Activated T-cell treated with anti-CD3 and anti-CD28 coated beads, Interleukin-2, amount 50 U/mL, for 72 hours (primary cell): ENCODE measurements at regions not wholly inside any gene's neighbourhood (a gene's known extent, or its start where the extent isn't known, plus 50 kb on each side); places are given as distances from the start of the nearest gene placed in this dataset.

Experiments
- ATAC-seq, 2 donors: fragments of 150-1000 bp; cut with Tn5 transposase; replicated peaks in 1 of 2; 2 replicates each; pipeline ENCODE4 v1.10.0; 2021; ENCODE audit warnings: moderate library complexity in 2 of 2, mild to moderate bottlenecking in 1 of 2
- DNase-seq, 2 donors: peaks; one replicate each; pipeline ENCODE4 v3.0.0; 2021 to 2022; ENCODE audit warnings: mixed read lengths in 1 of 2
- H3K27ac Mint-ChIP-seq: one replicate; pipeline ENCODE4 v1.8.0; 2022; ENCODE audit warnings: mild to moderate bottlenecking, moderate library complexity, mixed read lengths
- H3K27me3 Mint-ChIP-seq: one replicate; pipeline ENCODE4 v1.8.0; 2022; ENCODE audit warnings: low read depth, mixed read lengths
- H3K36me3 Mint-ChIP-seq, 2 donors: one replicate each; pipeline ENCODE4 v1.8.0; 2022; ENCODE audit warnings: mixed read lengths in 2 of 2, mild to moderate bottlenecking in 1 of 2; ENCODE audit not compliant: insufficient read depth in 2 of 2
- H3K4me1 Mint-ChIP-seq: one replicate; pipeline ENCODE4 v1.8.0; 2022; ENCODE audit warnings: low read depth, mixed read lengths
- H3K4me3 Mint-ChIP-seq, 2 donors: one replicate each; pipeline ENCODE4 v1.8.0; 2022; ENCODE audit warnings: mild to moderate bottlenecking in 2 of 2, mixed read lengths in 2 of 2, moderate library complexity in 2 of 2
- H3K9me3 Mint-ChIP-seq, 2 donors: one replicate each; pipeline ENCODE4 v1.8.0; 2022; ENCODE audit warnings: mixed read lengths in 2 of 2

DNA sequence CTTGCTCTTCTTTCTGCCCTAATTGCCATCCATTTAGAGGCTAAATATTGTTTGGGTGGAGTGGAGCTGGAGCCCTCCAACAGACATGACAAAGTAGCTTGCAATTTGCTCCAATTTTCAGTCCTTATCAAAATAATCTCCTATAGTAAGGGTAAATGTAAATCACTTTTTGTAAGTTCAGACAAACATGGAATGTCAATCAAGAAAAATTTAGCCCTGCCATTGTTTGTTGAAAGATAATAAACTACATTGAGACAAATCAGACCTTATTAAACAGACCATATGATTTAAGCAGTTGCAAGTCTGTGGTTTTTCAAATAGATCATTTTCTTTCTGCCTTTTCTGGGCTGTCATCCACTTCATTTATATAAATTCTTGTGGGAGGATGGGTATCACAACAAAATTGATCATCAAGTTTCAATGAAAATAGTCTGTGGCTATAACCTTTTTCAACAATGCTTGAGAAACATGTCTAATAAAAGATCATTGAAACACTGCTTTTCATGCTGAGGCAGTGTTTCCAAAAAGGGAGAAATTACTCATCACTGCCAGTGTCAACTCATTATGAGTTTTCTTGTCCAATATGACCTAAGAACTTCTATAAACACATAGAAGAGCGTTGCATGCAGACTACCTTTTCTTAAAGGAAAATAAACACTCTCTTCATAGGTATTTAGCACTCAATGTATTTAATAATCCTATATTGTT is 1152.0 kb upstream of the B3GALT2 start:
- no peaks in the 10 kb centered on the region for H3K9me3 Mint-ChIP-seq
- ATAC-seq (peak; percentile 87 to 88), DNase-seq (peak; percentile 12 to 34)
- no peaks in the 10 kb centered on the region for H3K27me3 Mint-ChIP-seq
- peak overlapping the region; percentile 82 for H3K27ac Mint-ChIP-seq
- peak overlapping the region; percentile 7 to 66 for H3K4me3 Mint-ChIP-seq
- H3K4me1 Mint-ChIP-seq: peaks cover 18% of the 10 kb centered on the region
- no peaks in the 10 kb centered on the region for H3K36me3 Mint-ChIP-seq

DNA sequence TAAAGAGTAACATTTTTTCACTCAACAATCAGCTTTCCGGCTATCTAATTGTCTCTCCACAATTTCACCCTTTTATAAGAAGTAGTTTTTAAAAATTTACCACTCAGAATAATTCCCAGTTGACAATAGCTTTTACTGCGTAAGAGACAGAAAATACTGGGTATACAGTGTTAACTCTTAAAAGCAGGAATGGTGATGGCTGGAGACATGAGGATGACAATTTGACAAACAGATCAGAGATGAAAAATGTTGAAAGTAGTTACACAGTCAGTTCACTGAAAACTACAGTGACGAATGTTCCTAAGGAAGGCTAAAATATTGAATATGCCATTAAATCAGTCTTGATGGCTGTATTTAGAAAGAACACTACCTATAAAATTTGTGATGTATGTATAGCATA is 1146.8 kb upstream of the B3GALT2 start:
- H3K4me1 Mint-ChIP-seq: peaks cover 4% of the 10 kb centered on the region
- DNase-seq (no peak), ATAC-seq (no peak)
- no peaks in the 10 kb centered on the region for H3K36me3 Mint-ChIP-seq
- H3K27ac Mint-ChIP-seq: no peak overlapping the region
- H3K9me3 Mint-ChIP-seq: no peaks in the 10 kb centered on the region
- no peaks in the 10 kb centered on the region for H3K27me3 Mint-ChIP-seq
- no peak overlapping the region for H3K4me3 Mint-ChIP-seq

DNA sequence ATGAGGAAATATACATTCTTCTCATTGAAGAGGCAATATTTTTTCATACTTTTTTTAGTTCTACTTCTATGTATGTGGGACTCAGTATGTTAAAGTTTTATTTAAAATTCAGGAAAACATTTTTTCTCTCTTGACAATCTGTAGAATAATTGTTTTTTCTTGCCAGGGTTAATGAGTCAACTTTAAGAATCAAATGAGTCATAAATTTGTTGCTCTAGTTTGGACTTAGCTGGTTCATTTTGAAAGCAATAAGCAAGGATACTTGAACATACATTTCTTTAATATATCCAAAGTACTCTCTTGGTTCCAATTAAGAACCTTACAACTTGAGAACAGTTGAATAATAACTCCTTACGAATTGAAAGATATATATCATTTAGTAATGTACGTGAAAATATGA is 1145.3 kb upstream of the B3GALT2 start:
- DNase-seq: no peak
- H3K27me3 Mint-ChIP-seq: no peaks in the 10 kb centered on the region
- H3K27ac Mint-ChIP-seq: no peak overlapping the region
- no peaks in the 10 kb centered on the region for H3K9me3 Mint-ChIP-seq
- H3K36me3 Mint-ChIP-seq: no peaks in the 10 kb centered on the region
- H3K4me1 Mint-ChIP-seq: no peaks in the 10 kb centered on the region
- ATAC-seq: no peak
- H3K4me3 Mint-ChIP-seq: no peak overlapping the region

DNA sequence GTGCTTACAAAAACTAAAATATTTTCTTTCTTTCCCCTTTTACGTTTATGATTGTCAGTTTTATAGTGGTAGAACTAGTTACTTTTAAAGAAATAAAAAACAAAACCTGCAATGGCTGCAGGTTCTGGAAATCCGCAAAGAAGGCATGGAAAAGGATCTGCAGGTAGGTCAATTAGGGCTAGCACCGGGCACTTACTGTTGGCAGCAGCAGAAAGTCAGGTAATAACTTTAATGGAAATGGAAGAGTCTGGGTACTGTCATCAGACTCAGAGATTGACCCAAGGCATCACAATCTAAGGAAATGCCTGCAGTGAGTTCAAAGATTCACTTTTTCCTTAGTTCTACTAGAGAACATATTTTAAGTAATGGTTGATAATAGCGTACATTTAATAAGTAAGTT is 1136.3 kb upstream of the B3GALT2 start:
- ATAC-seq (no peak), DNase-seq (no peak)
- H3K9me3 Mint-ChIP-seq: no peaks in the 10 kb centered on the region
- H3K4me3 Mint-ChIP-seq: no peak overlapping the region
- no peaks in the 10 kb centered on the region for H3K27me3 Mint-ChIP-seq
- H3K36me3 Mint-ChIP-seq: no peaks in the 10 kb centered on the region
- H3K4me1 Mint-ChIP-seq: no peaks in the 10 kb centered on the region
- H3K27ac Mint-ChIP-seq: no peak overlapping the region

DNA sequence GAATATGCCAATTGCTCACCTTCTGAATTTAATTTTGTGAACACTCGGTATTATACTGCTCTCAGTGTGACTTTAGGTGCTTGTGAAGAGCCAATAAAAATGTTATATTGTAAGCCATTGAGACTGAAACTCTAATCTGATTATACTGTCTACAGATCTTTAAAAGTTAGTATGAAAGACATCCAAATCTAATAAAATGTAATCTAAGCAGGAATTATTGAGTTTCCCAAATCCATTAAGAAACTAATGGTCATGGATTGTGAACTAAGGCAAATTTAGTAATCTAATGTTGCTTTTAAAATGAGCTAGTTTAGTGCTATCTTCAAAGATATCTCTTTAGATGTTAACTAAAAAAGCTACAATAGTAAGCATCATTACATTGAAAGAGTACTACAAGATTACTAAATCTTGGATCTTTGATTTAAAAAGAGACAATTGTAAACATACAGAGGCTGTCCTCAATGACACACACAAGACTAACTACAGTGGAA is 1132.4 kb upstream of the B3GALT2 start:
- ATAC-seq: no peak
- Mint-ChIP-seq H3K9me3 (no peaks in the 10 kb centered on the region), H3K4me3 (no peak overlapping the region), H3K27me3 (no peaks in the 10 kb centered on the region), H3K4me1 (no peaks in the 10 kb centered on the region), H3K36me3 (no peaks in the 10 kb centered on the region), H3K27ac (no peak overlapping the region)
- no peak for DNase-seq

DNA sequence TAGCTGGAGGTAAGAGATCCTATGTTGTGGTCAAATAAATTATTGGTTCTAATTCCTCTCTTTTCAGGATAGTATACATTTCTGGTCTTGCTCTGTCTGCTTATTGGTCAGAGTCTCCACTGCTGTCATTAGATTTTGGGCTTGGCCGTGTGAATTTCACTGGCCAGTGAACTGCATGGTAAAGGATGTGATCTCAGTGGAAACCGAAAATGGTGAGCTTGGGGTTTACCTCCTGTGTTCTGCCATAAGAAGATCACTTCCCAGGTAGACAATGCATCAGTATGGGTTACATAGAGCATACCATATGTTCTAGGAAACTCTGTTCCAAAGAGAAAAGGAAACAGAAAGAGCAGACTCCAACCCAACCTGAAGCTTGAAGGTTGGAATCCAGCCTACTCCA is 1123.3 kb upstream of the B3GALT2 start:
- Mint-ChIP-seq H3K36me3 (peaks cover 0 to 2% of the 10 kb centered on the region in 2 donors), H3K9me3 (no peaks in the 10 kb centered on the region), H3K27ac (no peak overlapping the region), H3K4me1 (no peaks in the 10 kb centered on the region), H3K4me3 (no peak overlapping the region), H3K27me3 (no peaks in the 10 kb centered on the region)
- DNase-seq (no peak), ATAC-seq (no peak)

DNA sequence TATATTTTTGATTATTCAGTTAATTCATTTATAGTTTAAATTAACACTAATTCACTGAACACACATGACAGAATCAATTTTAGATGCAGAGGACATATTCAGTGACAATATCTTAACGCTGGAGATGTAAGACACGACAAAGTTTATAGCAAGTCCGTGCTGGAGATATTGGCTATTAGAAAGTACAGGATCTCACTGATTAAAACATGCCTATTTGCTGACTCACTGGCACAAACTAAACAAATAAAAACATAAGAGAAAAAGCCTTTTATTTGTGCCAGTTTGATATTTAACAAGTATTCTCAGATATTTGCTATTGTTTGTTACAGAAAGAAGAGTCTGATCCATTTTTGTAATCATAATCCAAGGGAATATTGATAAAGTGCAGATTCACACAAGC is 1122.9 kb upstream of the B3GALT2 start:
- Mint-ChIP-seq H3K36me3 (peaks cover 0 to 2% of the 10 kb centered on the region in 2 donors), H3K27me3 (no peaks in the 10 kb centered on the region), H3K4me3 (no peak overlapping the region), H3K4me1 (no peaks in the 10 kb centered on the region), H3K9me3 (no peaks in the 10 kb centered on the region), H3K27ac (no peak overlapping the region)
- DNase-seq (no peak), ATAC-seq (no peak)

DNA sequence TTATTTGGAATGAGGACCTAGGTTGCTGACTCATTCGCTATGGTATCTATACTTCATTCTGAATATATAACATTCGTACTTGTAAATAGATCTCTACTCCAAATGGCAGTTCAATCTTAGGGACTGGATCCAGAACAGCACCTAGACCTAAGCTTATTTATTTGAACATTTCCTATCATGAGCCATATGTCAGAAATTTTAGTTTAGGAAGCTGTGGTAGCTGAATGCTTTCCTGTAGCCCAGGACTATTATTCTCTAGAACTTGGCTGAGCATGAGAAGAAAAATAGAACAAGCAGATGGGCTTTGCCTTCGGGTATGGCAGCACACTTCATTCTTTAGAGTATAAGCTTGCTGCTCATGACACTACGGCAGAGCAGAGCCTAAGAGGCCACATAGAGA is 1114.4 kb upstream of the B3GALT2 start:
- no peaks in the 10 kb centered on the region for H3K27me3 Mint-ChIP-seq
- ATAC-seq (no peak), DNase-seq (no peak)
- H3K4me3 Mint-ChIP-seq: no peak overlapping the region
- H3K27ac Mint-ChIP-seq: no peak overlapping the region
- H3K9me3 Mint-ChIP-seq: peaks cover 2 to 4% of the 10 kb centered on the region in 2 donors
- H3K36me3 Mint-ChIP-seq: peaks cover 4 to 8% of the 10 kb centered on the region in 2 donors
- peaks cover 34% of the 10 kb centered on the region for H3K4me1 Mint-ChIP-seq

DNA sequence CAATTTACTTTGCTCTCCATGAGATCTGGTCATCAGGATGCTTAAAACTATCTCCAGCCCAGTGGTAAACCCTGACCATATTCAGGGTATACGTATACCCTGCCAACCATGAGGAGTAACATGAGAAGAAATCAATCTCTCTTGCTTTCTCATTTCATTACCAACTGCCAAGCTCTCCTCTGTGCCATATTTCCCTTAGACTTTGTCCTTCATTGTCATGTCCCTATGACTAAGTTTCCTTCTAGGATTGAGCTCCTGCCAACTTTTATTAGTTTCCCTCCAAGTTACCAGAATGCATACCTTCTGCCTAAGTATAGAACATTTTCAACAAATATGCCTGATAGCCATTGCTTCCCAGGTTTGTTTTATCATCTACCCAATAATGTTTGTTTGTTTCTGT is 1113.9 kb upstream of the B3GALT2 start:
- H3K9me3 Mint-ChIP-seq: peaks cover 2 to 4% of the 10 kb centered on the region in 2 donors
- DNase-seq: no peak
- no peak overlapping the region for H3K4me3 Mint-ChIP-seq
- no peak overlapping the region for H3K27ac Mint-ChIP-seq
- no peak for ATAC-seq
- H3K36me3 Mint-ChIP-seq: peaks cover 4 to 8% of the 10 kb centered on the region in 2 donors
- no peaks in the 10 kb centered on the region for H3K27me3 Mint-ChIP-seq
- H3K4me1 Mint-ChIP-seq: peaks cover 38% of the 10 kb centered on the region

DNA sequence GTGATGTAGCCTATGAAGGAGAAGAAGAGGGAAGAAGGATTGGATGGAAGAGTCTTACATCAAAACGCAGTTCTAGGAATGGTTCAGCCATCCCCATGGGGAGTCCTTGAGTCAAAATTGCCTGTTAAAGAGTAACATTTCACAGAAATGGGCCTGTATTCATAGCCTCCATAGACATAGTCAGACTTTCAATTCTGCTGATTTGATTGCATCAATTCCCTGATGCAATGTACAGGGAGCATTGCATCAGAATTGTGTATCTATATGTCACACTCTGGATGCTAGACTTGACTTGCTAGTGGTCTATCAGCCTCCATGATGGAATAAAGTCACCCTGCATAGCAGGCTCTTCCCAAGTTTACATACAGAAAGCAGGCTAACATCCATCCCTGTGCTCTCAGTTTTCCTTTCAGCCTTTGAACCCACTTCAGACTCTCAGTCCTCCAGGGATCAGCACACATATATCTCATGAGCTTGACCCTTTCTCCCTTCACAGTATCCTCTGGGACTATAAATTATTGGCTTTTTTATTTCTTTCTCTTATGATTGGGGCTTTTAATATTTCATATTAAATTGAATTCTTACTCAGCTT is 1111.7 kb upstream of the B3GALT2 start:
- peaks cover 4 to 8% of the 10 kb centered on the region in 2 donors for H3K36me3 Mint-ChIP-seq
- peak overlapping the region; percentile 98 for H3K27ac Mint-ChIP-seq
- peak overlapping the region in 1 of 2 donors; percentile 34 for H3K4me3 Mint-ChIP-seq
- peak; percentile 28 to 36 for DNase-seq
- ATAC-seq: peak; percentile 78 to 83
- H3K4me1 Mint-ChIP-seq: peaks cover 50% of the 10 kb centered on the region
- no peaks in the 10 kb centered on the region for H3K27me3 Mint-ChIP-seq
- peaks cover 2 to 5% of the 10 kb centered on the region in 2 donors for H3K9me3 Mint-ChIP-seq

DNA sequence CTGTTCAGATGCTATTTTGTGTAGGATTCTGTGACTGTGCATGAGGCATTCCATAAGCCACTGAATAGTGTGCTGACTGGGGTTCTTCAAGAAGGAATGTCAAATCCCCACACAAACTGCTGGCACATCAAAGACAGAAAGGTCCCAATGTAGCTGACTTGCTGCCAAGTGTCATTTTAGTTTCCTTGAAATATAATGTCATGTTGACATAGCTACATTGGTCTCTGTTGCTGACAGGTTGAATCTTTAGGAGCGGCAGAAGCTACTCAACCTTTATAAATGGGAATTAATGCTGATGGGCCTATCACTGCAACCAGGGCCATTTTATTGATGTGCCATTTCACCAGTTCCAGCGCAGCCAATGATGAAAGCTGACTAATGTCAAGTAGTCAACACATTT is 1110.7 kb upstream of the B3GALT2 start:
- peaks cover 50% of the 10 kb centered on the region for H3K4me1 Mint-ChIP-seq
- no peaks in the 10 kb centered on the region for H3K27me3 Mint-ChIP-seq
- no peak for ATAC-seq
- peaks cover 2 to 5% of the 10 kb centered on the region in 2 donors for H3K9me3 Mint-ChIP-seq
- H3K36me3 Mint-ChIP-seq: peaks cover 4 to 8% of the 10 kb centered on the region in 2 donors
- no peak overlapping the region for H3K4me3 Mint-ChIP-seq
- peak overlapping the region; percentile 98 for H3K27ac Mint-ChIP-seq
- no peak for DNase-seq

DNA sequence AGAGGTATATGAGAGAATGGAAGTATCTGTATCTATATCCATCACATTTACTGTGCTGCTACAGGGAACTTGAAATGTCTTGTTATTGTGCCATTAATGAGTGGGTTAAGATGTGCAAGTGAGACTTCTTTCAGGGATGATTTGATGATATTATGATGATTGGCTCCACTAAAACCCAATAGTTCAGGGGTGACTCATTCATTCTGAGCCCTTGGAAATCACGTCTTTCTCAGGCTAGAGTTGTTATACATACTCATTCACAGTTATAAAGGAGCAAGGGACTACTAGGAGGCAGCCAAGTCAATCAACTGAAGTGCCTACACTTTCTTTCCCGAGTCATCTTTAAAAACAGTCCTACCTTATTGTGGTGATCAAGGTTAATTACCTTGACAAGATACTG is 1109.8 kb upstream of the B3GALT2 start:
- DNase-seq: no peak
- H3K27ac Mint-ChIP-seq: peak overlapping the region; percentile 55
- peaks cover 51% of the 10 kb centered on the region for H3K4me1 Mint-ChIP-seq
- H3K4me3 Mint-ChIP-seq: no peak overlapping the region
- peak; percentile 6 to 11 for ATAC-seq
- H3K36me3 Mint-ChIP-seq: peaks cover 4 to 8% of the 10 kb centered on the region in 2 donors
- H3K9me3 Mint-ChIP-seq: peaks cover 2 to 5% of the 10 kb centered on the region in 2 donors
- H3K27me3 Mint-ChIP-seq: no peaks in the 10 kb centered on the region

DNA sequence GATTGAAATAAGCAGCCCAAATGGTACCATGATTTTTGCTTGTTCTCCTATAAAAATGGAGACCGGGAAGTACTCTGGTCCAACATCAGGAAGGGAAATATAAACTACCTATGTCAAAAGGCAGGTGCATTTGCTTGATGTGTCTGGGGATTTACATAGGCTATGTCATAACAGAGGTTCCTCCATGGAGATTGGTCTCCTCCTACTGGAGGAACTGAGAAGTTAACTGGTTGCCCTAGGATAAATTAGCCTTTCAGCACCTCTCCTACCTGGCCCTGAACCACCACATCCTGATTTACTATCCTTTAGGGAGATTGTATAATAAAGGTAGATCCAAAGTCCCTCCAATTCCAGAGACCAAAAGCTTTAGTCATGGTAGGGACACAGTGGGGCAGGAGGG is 1109.3 kb upstream of the B3GALT2 start:
- H3K4me1 Mint-ChIP-seq: peaks cover 56% of the 10 kb centered on the region
- H3K4me3 Mint-ChIP-seq: no peak overlapping the region
- ATAC-seq: peak; percentile 71 to 76
- peak overlapping the region; percentile 55 for H3K27ac Mint-ChIP-seq
- H3K27me3 Mint-ChIP-seq: no peaks in the 10 kb centered on the region
- peaks cover 4 to 8% of the 10 kb centered on the region in 2 donors for H3K36me3 Mint-ChIP-seq
- H3K9me3 Mint-ChIP-seq: peaks cover 2 to 5% of the 10 kb centered on the region in 2 donors
- peak; percentile 32 to 38 for DNase-seq
